ENCODE measurements at regions not wholly inside any gene's neighbourhood (a gene's known extent, or its start where the extent isn't known, plus 50 kb on each side); places are given as distances from the start of the nearest gene placed in this dataset.

GRCh38 chr5:8634219-8634618 lies 765.3 kb downstream of the MTRR start:
- TF ChIP-seq ZNF274 (IDR thresholded peaks at IDR 0.05; ENCODE audit: low read depth, low read length) (no peak), YY1 (IDR thresholded peaks at IDR 0.05; ENCODE audit: insufficient read depth, insufficient read length) (no peak)
